Osteoblast (primary cell): ENCODE measurements at regions not wholly inside any gene's neighbourhood (a gene's known extent, or its start where the extent isn't known, plus 50 kb on each side); places are given as distances from the start of the nearest gene placed in this dataset.

Experiments
- DNase-seq: peaks from one replicate; pipeline ENCODE4 v3.0.0; 2011; ENCODE audit warnings: low spot score, mixed read lengths; ENCODE audit not compliant: insufficient read length; ENCODE audit errors: missing footprints
- H2AFZ ChIP-seq: 2 replicates; pipeline ENCODE4 v1.6.0; 2011; ENCODE audit warnings: mild to moderate bottlenecking, low read length
- H3K27ac ChIP-seq: 2 replicates; pipeline ENCODE4 v1.5.1; 2011; ENCODE audit warnings: mild to moderate bottlenecking, low read depth, low read length, moderate library complexity
- H3K27me3 ChIP-seq: 2 replicates; pipeline ENCODE4 v1.6.0; 2012; ENCODE audit warnings: mild to moderate bottlenecking, control low read depth, inconsistent platforms, low read length, moderate library complexity; ENCODE audit not compliant: insufficient read depth
- H3K36me3 ChIP-seq: 2 replicates; pipeline ENCODE4 v1.5.1; 2011; ENCODE audit warnings: mild to moderate bottlenecking, low read length, control low read depth, moderate library complexity; ENCODE audit not compliant: insufficient read depth
- H3K4me1 ChIP-seq: 2 replicates; pipeline ENCODE4 v1.5.1; 2011; ENCODE audit warnings: mild to moderate bottlenecking, low read length, control low read depth, moderate library complexity; ENCODE audit not compliant: insufficient read depth
- H3K4me2 ChIP-seq: 2 replicates; pipeline ENCODE4 v1.6.0; 2011; ENCODE audit warnings: mild to moderate bottlenecking, low read length; ENCODE audit not compliant: insufficient read depth
- H3K4me3 ChIP-seq: fragments of 200-600 bp; sonication (generic); 3 replicates; pipeline ENCODE4 v1.5.1; 2012; ENCODE audit warnings: mild to moderate bottlenecking, low read length, inconsistent platforms; ENCODE audit not compliant: insufficient read depth
- H3K79me2 ChIP-seq: 2 replicates; pipeline ENCODE4 v1.6.0; 2012; ENCODE audit warnings: mild to moderate bottlenecking, low read length, control low read depth, inconsistent platforms; ENCODE audit not compliant: insufficient read depth
- H3K9me3 ChIP-seq: 2 replicates; pipeline ENCODE4 v1.5.1; 2011; ENCODE audit warnings: low read depth, low read length, control low read depth
- H4K20me1 ChIP-seq: 2 replicates; pipeline ENCODE4 v1.6.0; 2012; ENCODE audit warnings: mild to moderate bottlenecking, low read length, control low read depth; ENCODE audit not compliant: insufficient read depth
- TF ChIP-seq, protein P1 (sequence below): IDR thresholded peaks from 2 replicates; pipeline ENCODE4 v1.5.1; 2011; ENCODE audit warnings: mild to moderate bottlenecking, low read depth, low read length, moderate library complexity; ENCODE audit errors: extremely low read depth

- no peaks in the 10 kb centered on the region for H3K27me3 ChIP-seq
- DNase-seq, result no peak
- no peaks in the 10 kb centered on the region for H3K4me1 ChIP-seq
- H3K4me3 ChIP-seq, result no peak overlapping the region
- H3K79me2 ChIP-seq, result no peaks in the 10 kb centered on the region
- TF ChIP-seq, protein P1, sequence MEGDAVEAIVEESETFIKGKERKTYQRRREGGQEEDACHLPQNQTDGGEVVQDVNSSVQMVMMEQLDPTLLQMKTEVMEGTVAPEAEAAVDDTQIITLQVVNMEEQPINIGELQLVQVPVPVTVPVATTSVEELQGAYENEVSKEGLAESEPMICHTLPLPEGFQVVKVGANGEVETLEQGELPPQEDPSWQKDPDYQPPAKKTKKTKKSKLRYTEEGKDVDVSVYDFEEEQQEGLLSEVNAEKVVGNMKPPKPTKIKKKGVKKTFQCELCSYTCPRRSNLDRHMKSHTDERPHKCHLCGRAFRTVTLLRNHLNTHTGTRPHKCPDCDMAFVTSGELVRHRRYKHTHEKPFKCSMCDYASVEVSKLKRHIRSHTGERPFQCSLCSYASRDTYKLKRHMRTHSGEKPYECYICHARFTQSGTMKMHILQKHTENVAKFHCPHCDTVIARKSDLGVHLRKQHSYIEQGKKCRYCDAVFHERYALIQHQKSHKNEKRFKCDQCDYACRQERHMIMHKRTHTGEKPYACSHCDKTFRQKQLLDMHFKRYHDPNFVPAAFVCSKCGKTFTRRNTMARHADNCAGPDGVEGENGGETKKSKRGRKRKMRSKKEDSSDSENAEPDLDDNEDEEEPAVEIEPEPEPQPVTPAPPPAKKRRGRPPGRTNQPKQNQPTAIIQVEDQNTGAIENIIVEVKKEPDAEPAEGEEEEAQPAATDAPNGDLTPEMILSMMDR, result no peak
- H4K20me1 ChIP-seq, result no peaks in the 10 kb centered on the region
- H3K4me2 ChIP-seq, result no peak overlapping the region
- H3K27ac ChIP-seq, result no peak overlapping the region
- H3K9me3 ChIP-seq, result peaks cover 3% of the 10 kb centered on the region
- no peaks in the 10 kb centered on the region for H3K36me3 ChIP-seq
- no peak overlapping the region for H2AFZ ChIP-seq
Measured at GRCh38 chr5:4831325-4831724, 308.8 kb upstream of the ADAMTS16 start.

DNA sequence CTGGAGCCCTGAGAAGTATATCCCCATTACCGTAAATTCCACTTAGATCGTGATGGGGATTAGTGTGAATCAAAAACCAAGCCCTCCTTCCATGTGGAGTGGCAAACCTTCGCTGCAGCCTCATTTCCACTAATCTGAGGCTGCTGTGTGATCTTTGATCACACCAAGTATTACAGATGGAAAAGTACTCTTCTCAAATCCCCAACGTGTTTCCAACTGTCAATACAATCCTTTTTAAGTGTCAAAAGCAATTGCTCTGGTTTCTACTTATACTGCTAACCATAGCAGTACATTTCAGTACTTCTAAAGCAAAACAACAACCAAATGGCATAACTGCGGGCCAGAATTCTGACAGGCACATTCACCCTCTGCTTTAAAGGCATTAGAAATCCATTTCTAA lies 307.7 kb upstream of the ADAMTS16 start:
- DNase-seq, result no peak
- H3K4me1 ChIP-seq, result no peaks in the 10 kb centered on the region
- H3K36me3 ChIP-seq, result no peaks in the 10 kb centered on the region
- H3K79me2 ChIP-seq, result no peaks in the 10 kb centered on the region
- H4K20me1 ChIP-seq, result no peaks in the 10 kb centered on the region
- H3K4me3 ChIP-seq, result no peak overlapping the region
- H3K4me2 ChIP-seq, result no peak overlapping the region
- TF ChIP-seq, protein P1, result no peak
- no peak overlapping the region for H2AFZ ChIP-seq
- no peaks in the 10 kb centered on the region for H3K27me3 ChIP-seq
- H3K27ac ChIP-seq, result no peak overlapping the region
- no peaks in the 10 kb centered on the region for H3K9me3 ChIP-seq

GRCh38 chr5:4833104-4833738 lies 306.9 kb upstream of the ADAMTS16 start:
- Histone ChIP-seq H3K4me1 (no peaks in the 10 kb centered on the region), H3K4me2 (no peak overlapping the region), H3K79me2 (no peaks in the 10 kb centered on the region), H2AFZ (no peak overlapping the region), H3K27me3 (no peaks in the 10 kb centered on the region), H3K4me3 (no peak overlapping the region), H4K20me1 (no peaks in the 10 kb centered on the region), H3K36me3 (no peaks in the 10 kb centered on the region), H3K9me3 (no peaks in the 10 kb centered on the region), H3K27ac (no peak overlapping the region)
- TF ChIP-seq, protein P1, result no peak
- no peak for DNase-seq

DNA sequence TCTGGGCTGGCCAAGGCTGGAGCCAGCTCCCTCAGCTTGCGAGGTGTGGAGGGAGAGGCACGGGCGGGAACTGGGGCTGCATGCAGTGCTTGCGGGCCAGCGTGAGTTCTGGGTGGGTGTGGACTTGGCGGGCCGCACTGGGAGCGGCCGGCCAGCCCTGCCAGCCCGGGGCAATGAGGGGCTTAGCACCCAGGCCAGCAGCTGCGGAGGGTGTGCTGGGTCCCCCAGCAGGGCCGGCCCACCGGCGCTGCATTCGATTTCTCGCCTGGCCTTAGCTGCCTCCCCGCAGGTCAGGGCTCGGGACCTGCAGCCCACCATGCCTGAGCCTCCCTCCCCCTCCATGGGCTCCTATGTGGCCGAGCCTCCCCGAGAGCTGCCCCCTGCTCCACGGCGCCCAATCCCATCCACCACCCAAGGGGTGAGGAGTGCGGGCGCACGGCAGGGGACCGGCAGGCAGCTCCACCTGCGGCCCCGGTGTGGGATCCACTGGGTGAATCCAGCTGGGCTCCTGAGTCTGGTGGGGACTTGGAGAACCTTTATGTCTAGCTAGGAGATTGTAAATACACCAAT lies 302.6 kb upstream of the ADAMTS16 start:
- H3K79me2 ChIP-seq, result no peaks in the 10 kb centered on the region
- TF ChIP-seq, protein P1, result no peak
- H3K36me3 ChIP-seq, result no peaks in the 10 kb centered on the region
- H3K4me2 ChIP-seq, result no peak overlapping the region
- H2AFZ ChIP-seq, result no peak overlapping the region
- DNase-seq, result no peak
- H3K4me1 ChIP-seq, result no peaks in the 10 kb centered on the region
- H3K27me3 ChIP-seq, result no peaks in the 10 kb centered on the region
- H3K27ac ChIP-seq, result no peak overlapping the region
- H3K9me3 ChIP-seq, result peaks cover 2% of the 10 kb centered on the region
- H3K4me3 ChIP-seq, result no peak overlapping the region
- no peaks in the 10 kb centered on the region for H4K20me1 ChIP-seq
